ENCODE measurements at regions not wholly inside any gene's neighbourhood (a gene's known extent, or its start where the extent isn't known, plus 50 kb on each side); places are given as distances from the start of the nearest gene placed in this dataset.

GRCh38 chr7:91345449-91345848, 81.2 kb downstream of the FZD1 start:
- TF ChIP-seq CTCF (IDR thresholded peaks at IDR 0.05) (no peak), POLR2A (IDR thresholded peaks at IDR 0.05) (no peak), POLR2AphosphoS5 (IDR thresholded peaks at IDR 0.05) (no peak)
